ENCODE measurements at regions not wholly inside any gene's neighbourhood (a gene's known extent, or its start where the extent isn't known, plus 50 kb on each side); places are given as distances from the start of the nearest gene placed in this dataset.
A peak's percentile ranks its signal among the peaks of the same experiment; 100 is the strongest.

DNA sequence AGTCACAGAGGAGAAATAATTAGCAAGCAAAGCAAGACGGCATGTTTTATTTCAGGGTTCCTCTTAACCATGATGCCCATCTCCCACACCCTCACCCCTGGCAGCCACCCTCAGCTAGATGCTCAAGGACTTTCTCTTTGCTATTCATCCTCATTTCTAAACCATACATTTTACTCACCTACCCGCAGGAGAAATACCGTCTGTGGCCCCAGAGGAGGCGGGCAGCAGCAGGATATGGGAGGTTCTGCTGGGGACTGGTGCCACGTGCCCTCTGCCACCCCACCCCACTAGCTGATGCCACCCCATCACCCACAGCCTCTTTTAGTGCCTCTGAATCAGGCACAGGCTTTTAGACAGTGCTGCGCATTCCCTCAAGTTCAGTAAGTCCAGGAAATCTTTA lies 168.7 kb upstream of the ITGB1 start:
- H3K4me3 ChIP-seq (ENCODE audit: low read depth, low read length): no peak overlapping the region
- no peak for DNase-seq (ENCODE audit: low read depth)

DNA sequence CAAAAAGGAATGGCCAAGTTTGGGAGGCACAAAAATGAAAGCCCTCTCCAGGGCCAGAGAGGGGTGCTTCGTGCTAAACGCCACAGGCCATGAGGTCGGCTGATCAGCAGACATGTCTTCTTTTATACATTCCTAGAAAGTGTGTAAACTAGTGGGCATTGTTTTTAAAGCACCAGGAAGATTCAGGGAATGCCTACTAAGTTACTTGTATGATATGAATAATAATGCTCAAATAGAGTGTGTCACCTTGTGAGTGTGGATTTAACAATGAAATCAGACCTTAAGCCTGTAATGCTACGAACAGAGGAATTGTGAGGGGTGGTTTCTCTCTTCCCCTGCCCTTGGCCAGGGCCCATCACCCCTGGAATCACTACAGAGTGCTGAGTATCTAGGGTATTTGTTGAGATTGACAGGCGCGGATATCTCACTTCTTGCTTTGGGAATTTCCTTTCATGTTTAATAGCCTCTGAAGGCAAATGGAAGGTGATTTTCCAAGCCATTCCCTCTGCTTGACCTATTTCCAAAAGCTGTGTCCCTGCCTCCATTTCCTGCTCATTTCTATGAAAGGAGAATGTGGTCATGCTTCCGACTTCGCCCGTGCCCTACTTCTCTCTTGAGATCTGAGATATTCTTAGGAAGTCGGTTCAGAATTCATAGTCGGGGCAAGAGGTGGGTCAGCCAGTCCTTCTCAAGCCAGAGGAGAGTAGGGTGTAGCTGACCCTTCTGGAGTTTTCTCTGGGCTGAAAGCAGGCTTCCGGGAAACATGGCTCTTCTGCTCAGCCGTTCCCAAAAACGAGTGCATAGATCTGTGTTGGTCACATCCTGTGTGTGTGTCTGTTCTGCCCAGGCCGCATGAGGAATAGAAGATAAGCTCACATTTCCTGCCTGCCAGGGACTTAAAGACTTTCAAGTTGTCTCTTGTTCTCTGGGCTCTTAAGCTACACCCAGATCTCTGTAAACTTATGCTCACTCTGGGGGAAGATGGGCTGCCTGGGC lies 167.8 kb upstream of the ITGB1 start:
- DNase-seq (ENCODE audit: low read depth): no peak
- H3K4me3 ChIP-seq (ENCODE audit: low read depth, low read length): no peak overlapping the region

DNA sequence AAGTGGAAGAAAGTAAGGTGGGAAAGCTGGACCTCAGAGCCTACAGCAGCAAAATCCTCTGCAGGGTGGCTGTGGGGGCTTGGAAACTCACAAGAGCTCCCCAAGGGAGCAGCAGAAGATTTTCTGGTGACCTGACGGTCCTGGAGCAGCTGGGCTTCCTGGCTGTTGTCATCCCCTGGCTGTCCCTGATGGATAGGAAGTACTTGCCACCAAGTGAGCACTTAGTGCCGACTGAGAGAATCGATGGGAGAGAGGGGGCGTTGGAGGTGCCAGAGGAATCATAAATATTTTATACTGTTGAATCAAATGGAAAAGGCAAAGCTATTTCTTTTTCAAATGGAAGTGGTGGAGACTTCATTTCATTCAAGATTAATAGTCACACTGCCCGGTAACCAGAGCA lies 167.1 kb upstream of the ITGB1 start:
- no peak overlapping the region for H3K4me3 ChIP-seq (ENCODE audit: low read depth, low read length)

DNA sequence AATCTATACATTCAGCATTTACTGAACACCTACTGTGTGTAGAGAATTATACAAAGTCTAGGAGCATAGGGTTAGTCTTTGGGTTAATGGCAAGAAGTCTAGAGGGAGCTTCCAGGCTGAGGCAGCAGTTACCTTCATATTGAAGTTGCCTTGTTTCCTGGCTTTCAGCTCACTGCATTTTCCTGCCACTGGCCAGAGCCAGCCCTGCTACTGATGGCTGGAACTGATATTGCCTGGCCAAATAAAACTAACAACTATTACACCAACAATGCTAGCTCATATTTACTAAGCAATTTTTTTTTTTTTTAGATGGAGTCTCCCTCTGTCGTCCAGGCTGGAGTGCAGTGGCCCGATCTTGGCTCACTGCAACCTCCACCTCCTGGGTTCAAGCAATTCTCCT lies 165.7 kb upstream of the ITGB1 start:
- DNase-seq (ENCODE audit: low read depth): no peak
- H3K4me3 ChIP-seq (ENCODE audit: low read depth, low read length): no peak overlapping the region

More for the DNA sequence above, 167.1 kb upstream of the ITGB1 start:
- no peak for DNase-seq (ENCODE audit: low read depth)

DNA sequence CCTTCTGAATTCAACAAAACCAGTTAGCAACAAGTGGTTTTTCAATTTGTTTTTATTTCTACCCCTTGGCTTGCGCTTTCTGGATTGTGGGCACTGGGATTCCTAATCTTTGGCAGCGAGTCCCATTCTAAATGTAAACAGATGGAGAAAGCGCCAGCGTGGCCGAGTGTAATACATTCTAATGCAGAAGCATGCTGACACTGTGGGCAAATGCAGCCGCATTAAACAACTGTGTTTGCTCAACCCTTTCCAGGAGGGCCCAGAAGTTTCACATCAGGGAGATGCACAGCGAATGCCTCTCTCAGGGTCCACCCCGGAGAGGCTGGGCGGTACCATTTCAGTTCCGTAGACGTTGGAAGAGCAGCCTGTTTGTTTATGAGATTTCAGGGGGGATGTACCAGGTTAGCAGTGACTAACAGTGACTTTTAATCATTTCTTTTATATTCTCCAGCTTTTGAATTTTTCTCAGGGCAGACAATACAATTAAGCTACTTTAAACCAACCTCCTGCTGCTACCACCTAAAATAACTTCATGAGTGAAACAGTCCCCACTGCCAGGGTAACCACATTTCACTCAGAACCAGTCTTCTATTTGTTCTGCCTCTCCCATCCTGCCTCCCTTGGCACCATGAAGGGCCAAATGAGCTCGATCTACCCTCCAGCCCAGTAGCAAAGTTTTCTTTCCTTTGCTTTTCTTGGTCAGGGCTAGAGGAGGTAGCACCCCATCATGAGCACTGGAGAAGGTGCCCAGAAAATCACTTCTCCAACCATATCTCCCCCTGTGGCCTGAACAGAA lies 164.2 kb upstream of the ITGB1 start:
- no peak overlapping the region for H3K4me3 ChIP-seq (ENCODE audit: low read depth, low read length)
- DNase-seq (ENCODE audit: low read depth): peak; percentile 79

DNA sequence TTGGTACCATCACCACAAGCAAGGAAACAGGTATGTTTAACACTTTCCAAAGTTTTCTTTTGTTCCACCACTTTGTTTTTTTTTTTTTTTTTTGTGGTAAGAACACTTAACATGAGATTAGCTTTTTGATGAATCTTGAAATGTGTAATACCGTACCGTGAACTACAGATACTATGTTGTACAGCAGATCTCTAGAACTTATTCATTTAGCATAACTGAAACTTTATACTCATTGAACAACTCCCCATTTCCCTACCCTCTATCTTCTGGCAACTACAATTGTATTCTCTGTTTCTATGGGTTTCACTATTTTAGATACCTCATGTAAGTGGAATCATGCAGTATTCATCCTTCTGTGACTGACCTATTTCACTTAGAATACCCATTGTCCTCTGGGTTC lies 162.7 kb upstream of the ITGB1 start:
- no peak overlapping the region for H3K4me3 ChIP-seq (ENCODE audit: low read depth, low read length)
- DNase-seq (ENCODE audit: low read depth): no peak

DNA sequence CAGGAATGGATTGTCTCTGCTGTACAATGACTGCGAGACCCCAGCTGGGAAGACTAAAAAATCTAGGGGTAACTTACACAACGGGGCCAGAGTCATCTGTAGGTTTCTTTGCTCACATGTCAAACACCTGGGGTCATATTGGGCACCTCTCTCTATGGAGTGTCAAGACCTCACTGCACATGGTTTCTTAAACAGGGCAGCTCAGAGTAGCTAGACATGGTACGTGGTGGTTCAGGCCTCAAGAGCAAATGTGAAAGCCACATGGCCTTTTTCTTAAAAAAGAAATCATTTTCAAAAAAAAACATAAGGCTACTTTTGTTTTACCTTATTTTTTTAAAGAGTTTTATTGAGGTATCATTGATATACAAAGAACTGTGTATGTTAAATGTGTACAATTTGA lies 162.2 kb upstream of the ITGB1 start:
- H3K4me3 ChIP-seq (ENCODE audit: low read depth, low read length): no peak overlapping the region
- DNase-seq (ENCODE audit: low read depth): no peak

DNA sequence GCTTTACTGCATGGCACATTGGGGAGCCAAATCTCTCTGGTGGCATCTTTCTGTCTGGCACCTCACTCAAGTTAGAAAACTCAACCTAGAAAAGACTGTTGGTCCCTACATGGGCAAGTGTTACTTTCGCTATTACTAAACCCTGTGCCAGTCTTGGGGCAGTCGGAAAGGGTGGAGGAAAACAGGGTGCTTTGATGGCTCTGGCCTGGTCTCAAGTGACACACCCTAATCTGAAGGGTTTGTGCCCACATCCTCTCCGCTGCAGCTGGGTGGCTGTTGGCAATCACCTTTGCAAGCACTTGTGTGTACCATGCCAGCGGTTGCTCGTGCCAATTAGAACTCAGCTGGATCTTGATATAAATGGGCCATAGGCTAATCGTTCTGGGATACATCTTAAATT lies 159.8 kb upstream of the ITGB1 start:
- no peak for DNase-seq (ENCODE audit: low read depth)
- no peak overlapping the region for H3K4me3 ChIP-seq (ENCODE audit: low read depth, low read length)

DNA sequence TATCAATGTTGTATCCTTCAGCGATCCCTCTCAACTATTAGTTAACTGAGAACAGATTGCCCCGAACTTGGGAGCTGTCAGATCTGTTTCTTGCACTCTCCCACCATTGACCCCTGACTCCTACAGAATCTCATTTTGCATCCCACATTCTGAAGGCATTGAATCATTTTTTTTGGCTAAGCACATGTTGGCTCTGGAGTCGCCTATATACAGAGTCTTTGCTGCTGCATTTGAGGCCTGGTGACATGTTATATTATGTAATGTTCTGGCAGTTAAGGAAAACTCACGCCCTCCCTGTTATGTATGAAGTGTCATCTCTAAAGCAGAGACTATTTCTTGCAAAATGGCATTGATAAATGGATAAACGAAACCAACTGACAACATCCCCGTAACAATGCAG lies 159.2 kb upstream of the ITGB1 start:
- no peak overlapping the region for H3K4me3 ChIP-seq (ENCODE audit: low read depth, low read length)
- no peak for DNase-seq (ENCODE audit: low read depth)

DNA sequence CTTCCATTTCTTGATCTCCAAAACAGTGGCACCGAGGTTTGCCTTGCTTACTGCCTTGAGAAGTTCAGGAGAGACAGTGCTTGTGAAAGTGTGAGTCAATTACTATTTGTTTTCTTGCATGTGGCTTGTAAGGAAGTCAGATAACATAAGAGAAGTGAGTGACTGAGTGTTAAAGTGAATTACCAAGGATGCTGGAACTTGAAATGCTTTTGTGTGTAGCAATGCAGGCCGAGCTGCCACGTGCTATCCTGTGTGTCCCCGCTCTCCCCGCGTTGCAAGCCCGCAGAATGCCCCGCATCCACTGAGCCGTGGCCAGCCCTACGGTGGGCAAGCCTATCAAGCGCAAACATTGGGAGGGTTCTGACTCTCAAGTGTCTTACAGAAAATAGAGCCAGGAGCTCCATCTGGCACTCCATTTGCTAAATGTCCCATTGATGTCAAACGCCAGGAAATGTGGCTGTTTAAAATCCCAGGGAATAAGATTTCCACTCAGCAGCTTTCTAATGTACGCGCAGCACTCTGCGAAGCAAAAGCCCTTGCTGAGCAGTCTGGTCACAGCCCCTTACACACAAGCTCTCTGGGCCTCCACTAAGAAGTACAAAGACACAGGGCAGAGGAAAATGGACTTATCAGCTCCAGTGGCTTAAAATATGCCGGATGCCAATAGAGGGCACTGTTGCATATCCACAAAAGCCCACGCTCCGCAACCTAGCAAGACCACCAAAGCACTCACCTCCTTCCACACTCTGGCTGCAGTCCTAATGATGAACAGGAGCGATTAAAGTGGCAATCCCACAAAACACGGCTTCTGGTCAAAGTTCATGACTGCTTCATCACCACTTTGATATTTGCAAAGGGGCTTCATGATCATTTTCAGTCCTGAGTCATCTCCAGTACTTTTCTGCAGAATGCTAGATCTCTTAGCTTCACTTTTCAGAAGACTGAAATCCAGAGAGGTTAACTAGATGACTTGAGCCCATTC lies 158.0 kb upstream of the ITGB1 start:
- DNase-seq (ENCODE audit: low read depth): no peak
- H3K4me3 ChIP-seq (ENCODE audit: low read depth, low read length): no peak overlapping the region

DNA sequence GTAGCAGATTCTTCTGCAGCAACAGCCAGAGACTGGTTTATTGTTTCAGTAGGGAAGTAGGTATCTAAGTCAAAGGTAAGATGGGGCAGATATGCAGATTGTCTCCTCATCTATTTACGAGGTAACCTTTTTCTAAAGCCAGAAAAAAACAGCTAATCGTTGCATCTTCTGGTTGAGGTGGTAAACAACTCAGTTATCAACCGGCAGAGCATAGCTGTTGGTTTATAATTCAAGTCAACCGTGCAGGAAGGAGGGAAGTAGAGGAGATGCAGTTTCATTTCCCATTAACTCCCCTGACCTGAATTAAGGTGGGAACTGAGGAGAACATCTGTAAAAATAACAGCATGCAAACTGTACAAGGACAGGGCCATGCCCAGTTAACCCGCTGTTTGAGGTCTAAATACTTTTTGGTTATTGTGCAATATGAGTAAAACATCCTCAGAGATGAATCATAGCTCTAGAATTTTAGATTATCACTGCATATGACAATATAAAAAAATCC lies 156.5 kb upstream of the ITGB1 start:
- DNase-seq (ENCODE audit: low read depth): no peak

DNA sequence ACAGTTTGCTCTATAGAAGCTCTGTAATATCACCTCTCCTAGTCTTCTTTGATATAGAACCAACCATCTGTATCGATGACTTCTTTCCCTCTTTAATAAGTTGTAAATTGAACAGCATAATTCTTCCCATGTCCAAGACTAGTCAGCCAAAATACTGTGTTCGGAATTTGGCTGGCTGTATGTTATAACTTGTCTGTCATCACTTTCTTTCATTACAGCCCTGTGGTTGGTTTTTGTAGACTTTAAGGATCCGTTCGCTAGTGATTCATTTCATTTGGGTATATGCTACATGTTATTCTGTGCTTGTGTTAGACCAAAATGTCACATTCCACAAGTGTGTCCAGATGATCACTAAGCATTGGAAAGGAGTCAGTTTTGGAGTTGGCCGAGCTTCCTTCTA lies 155.4 kb upstream of the ITGB1 start:
- DNase-seq (ENCODE audit: low read depth): peak; percentile 83
- H3K4me3 ChIP-seq (ENCODE audit: low read depth, low read length): no peak overlapping the region

More for the DNA sequence above, 156.5 kb upstream of the ITGB1 start:
- H3K4me3 ChIP-seq (ENCODE audit: low read depth, low read length): no peak overlapping the region

DNA sequence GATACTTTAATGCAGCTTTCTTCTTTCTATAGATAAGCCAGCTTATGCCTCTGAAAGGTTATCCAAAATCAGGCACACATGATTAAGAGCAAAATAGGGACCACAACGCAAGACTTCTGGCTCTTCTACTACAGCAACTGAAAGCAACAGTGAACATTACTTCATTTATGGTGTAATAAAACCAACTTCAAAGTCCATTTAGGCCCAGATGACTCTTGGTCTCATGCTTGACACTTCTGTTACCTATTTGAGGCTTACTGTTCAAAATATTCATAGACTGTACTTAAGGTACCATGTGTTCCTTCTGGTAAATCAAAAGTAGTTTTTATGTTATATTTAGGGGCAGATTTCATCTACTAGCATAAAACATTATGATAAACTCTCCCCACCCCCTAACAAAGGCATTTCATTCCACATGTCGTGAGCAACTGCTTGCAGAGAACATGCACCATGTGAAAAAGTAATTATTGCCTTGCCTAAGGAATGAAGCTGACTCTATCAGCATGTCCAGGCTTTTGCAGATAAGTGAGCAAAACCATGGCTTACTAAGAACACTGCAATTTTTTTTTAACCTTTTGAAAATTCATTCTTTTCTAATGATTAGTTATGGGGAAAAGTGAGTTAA lies 154.9 kb upstream of the ITGB1 start:
- no peak overlapping the region for H3K4me3 ChIP-seq (ENCODE audit: low read depth, low read length)
- DNase-seq (ENCODE audit: low read depth): no peak

DNA sequence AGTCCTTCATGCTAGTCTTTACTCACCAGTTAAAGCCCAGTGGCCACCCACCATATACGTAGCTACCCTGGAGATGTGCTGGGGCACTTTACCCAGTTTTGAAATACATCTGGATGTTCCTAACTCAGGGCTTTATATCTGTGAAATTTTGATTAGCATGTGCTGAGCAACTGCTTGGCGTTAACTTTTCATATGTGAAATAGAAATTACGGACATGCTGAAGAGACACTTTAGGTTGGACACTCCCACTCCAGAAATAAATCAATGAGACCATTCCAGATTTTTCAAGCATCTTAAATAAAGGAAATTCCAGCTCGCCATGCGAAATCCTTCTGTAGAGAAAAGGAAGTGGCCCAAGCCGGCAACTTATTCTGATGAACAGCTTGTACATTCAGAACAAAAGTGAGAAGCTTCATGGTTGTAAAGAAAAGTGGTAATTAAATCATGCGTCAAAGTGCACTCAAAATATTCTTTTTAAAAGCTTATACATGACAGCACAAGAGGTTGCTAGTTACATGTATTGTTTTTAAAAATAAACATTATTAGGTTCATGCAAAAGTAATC lies 153.5 kb upstream of the ITGB1 start:
- no peak overlapping the region for H3K4me3 ChIP-seq (ENCODE audit: low read depth, low read length)
- no peak for DNase-seq (ENCODE audit: low read depth)

DNA sequence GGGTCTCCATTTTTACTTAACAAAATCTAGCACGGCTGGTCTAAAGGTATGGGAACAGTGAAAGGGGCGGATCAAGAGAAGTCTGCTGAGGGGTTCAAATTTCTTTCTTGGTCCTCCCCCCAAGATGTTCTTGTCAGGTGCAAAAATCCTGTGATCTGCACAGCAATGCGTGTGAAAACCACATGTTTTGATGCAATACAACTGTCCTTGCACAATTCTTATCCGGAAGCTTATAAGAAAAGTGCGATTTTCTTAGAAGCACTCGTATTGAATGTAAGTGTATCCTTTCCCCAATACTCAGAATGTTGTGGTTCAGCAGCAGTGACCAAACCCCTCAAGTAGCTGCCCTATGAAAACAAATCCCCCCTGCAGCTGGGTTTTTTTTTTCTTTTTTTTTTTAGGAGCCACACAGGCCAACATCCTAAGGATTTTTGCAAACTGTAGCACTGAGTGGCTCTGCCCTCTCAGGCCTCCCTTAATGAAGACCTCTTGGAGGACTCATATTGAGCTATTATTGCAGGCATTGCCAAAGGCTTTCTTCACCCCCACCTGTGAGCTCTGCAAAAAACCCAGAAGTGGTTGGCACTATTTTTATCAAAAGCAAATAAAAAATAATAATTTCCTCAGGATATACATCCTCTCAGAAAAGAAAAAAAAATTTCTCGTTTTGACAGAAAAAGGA lies 151.9 kb upstream of the ITGB1 start:
- H3K4me3 ChIP-seq (ENCODE audit: low read depth, low read length): no peak overlapping the region
- DNase-seq (ENCODE audit: low read depth): no peak

DNA sequence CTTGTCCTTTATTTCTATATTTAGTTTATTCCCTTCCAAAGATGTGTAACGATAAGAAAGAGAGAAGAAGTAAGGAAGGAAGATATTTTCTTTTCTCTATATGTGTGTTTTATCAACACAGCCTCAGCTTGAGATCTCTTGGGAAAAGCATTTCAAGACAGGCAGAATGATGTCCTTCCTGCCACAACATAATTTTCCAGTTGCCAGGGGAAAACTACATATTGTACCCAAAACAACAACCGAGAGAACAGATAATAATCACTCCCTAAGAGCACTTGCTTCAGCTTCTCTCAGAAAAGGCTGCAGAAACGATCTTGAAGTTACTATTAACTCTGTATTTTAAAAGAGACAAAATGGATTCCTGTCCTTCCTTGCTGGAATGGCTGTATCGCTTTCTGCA lies 151.4 kb upstream of the ITGB1 start:
- H3K4me3 ChIP-seq (ENCODE audit: low read depth, low read length): no peak overlapping the region
- no peak for DNase-seq (ENCODE audit: low read depth)

DNA sequence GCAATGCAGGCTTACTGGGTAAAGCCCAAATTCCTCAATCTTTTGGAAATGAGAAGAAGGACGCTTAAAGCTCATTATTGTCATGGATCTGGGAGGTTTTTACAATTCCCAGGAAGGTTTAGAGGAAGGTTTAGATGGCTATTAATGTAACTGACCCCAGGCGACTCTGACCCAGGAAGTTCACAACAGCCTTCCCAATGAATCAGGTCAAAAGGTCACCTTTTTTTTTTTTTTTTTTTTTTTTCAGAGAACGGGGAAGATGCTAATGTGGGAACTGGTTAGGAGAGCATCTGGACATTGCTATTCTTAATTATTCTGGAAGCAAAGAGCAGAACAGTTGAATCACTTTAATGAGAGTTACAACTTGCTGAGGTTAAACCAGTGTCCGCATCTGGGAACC lies 149.9 kb upstream of the ITGB1 start:
- no peak for DNase-seq (ENCODE audit: low read depth)
- H3K4me3 ChIP-seq (ENCODE audit: low read depth, low read length): no peak overlapping the region

DNA sequence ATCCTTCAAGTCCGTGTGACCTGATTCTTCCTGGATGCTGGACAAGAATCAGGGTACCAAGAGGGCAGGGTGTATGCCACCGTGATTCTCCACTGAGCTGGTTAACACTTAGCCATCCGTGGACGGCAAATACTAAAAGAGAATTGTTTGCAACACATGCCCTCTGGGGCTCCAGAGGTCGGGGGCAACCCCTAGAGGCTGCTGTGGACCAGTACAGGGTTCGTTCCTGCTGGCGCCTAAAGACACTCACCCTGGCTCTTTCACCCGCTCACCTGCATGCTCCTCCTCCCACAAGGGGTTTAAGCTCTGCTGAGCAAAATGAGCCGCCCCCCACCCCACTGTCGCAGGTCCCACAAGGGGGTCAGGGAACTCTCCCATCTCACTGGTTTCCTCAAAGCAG lies 148.7 kb upstream of the ITGB1 start:
- DNase-seq (ENCODE audit: low read depth): no peak
- H3K4me3 ChIP-seq (ENCODE audit: low read depth, low read length): no peak overlapping the region

Measured in skeletal muscle cell (primary cell).